Neural progenitor cell (in vitro differentiated cells): ENCODE measurements at regions not wholly inside any gene's neighbourhood (a gene's known extent, or its start where the extent isn't known, plus 50 kb on each side); places are given as distances from the start of the nearest gene placed in this dataset.

Source experiments
- CTCF ChIP-seq: fragments of 200-600 bp; sonication (generic); IDR thresholded peaks from 2 replicates; pipeline ENCODE4 v1.5.1; 2017; ENCODE audit warnings: antibody characterized with exemption, mild to moderate bottlenecking
- EZH2 ChIP-seq: fragments of 200-600 bp; sonication (generic); IDR thresholded peaks from 2 replicates; pipeline ENCODE4 v1.6.1; 2017; ENCODE audit warnings: antibody characterized with exemption, mild to moderate bottlenecking, moderate library complexity
- EZH2phosphoT487 ChIP-seq: fragments of 200-600 bp; sonication (generic); IDR thresholded peaks from 2 replicates; pipeline ENCODE4 v1.6.1; 2017; ENCODE audit warnings: antibody characterized with exemption

- TF ChIP-seq CTCF = no peak
- no peak for TF ChIP-seq EZH2
- no peak for TF ChIP-seq EZH2phosphoT487
Measured at GRCh38 chr15:95658799-95659198, 671.7 kb upstream of the NR2F2 start.
